ENCODE measurements at regions not wholly inside any gene's neighbourhood (a gene's known extent, or its start where the extent isn't known, plus 50 kb on each side); places are given as distances from the start of the nearest gene placed in this dataset.

- TF ChIP-seq ZNF70 (CRISPR knock-in tag; IDR thresholded peaks at IDR 0.05) (no peak), BACH2 (CRISPR knock-in tag; IDR thresholded peaks at IDR 0.05; ENCODE audit: borderline replicate concordance) (no peak), PPARA (CRISPR knock-in tag; IDR thresholded peaks at IDR 0.05; ENCODE audit: borderline replicate concordance) (no peak), ZC3H10 (CRISPR knock-in tag; IDR thresholded peaks at IDR 0.05) (no peak), ZNF565 (CRISPR knock-in tag; conservative IDR thresholded peaks at IDR 0.05; ENCODE audit: low read depth) (no peak), ISL1 (CRISPR knock-in tag; IDR thresholded peaks at IDR 0.05) (no peak), ZFP30 (CRISPR knock-in tag; IDR thresholded peaks at IDR 0.05) (no peak), ESRRG (CRISPR knock-in tag; IDR thresholded peaks at IDR 0.05) (no peak), RARB (CRISPR knock-in tag; IDR thresholded peaks at IDR 0.05) (no peak), SNAI2 (CRISPR knock-in tag; IDR thresholded peaks at IDR 0.05) (no peak), GLIS3 (CRISPR knock-in tag; IDR thresholded peaks at IDR 0.05) (no peak), CSDC2 (CRISPR knock-in tag; IDR thresholded peaks at IDR 0.05) (no peak), ARNTL (CRISPR knock-in tag; IDR thresholded peaks at IDR 0.05; ENCODE audit: borderline replicate concordance, low read depth) (no peak), ZFP3 (CRISPR knock-in tag; IDR thresholded peaks at IDR 0.05) (no peak), PATZ1 (CRISPR knock-in tag; IDR thresholded peaks at IDR 0.05; ENCODE audit: borderline replicate concordance) (no peak)
- TF ChIP-seq, protein P1, sequence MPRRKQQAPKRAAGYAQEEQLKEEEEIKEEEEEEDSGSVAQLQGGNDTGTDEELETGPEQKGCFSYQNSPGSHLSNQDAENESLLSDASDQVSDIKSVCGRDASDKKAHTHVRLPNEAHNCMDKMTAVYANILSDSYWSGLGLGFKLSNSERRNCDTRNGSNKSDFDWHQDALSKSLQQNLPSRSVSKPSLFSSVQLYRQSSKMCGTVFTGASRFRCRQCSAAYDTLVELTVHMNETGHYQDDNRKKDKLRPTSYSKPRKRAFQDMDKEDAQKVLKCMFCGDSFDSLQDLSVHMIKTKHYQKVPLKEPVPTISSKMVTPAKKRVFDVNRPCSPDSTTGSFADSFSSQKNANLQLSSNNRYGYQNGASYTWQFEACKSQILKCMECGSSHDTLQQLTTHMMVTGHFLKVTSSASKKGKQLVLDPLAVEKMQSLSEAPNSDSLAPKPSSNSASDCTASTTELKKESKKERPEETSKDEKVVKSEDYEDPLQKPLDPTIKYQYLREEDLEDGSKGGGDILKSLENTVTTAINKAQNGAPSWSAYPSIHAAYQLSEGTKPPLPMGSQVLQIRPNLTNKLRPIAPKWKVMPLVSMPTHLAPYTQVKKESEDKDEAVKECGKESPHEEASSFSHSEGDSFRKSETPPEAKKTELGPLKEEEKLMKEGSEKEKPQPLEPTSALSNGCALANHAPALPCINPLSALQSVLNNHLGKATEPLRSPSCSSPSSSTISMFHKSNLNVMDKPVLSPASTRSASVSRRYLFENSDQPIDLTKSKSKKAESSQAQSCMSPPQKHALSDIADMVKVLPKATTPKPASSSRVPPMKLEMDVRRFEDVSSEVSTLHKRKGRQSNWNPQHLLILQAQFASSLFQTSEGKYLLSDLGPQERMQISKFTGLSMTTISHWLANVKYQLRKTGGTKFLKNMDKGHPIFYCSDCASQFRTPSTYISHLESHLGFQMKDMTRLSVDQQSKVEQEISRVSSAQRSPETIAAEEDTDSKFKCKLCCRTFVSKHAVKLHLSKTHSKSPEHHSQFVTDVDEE (CRISPR knock-in tag; IDR thresholded peaks at IDR 0.05), result no peak
- no peak for ATAC-seq
These were observed 935.7 kb downstream of the BRD1 start for GRCh38 chr22:48891688-48892577.

- TF ChIP-seq CSDC2 (CRISPR knock-in tag; IDR thresholded peaks at IDR 0.05), result no peak
- no peak for TF ChIP-seq TOX (CRISPR knock-in tag; IDR thresholded peaks at IDR 0.05; ENCODE audit: borderline replicate concordance)
- no peak for TF ChIP-seq ZFP3 (CRISPR knock-in tag; IDR thresholded peaks at IDR 0.05)
- no peak for TF ChIP-seq ZFP30 (CRISPR knock-in tag; IDR thresholded peaks at IDR 0.05)
- TF ChIP-seq ARNTL (CRISPR knock-in tag; IDR thresholded peaks at IDR 0.05; ENCODE audit: borderline replicate concordance, low read depth), result no peak
- TF ChIP-seq ZC3H10 (CRISPR knock-in tag; IDR thresholded peaks at IDR 0.05), result no peak
- no peak for TF ChIP-seq ISL1 (CRISPR knock-in tag; IDR thresholded peaks at IDR 0.05)
- TF ChIP-seq GLIS3 (CRISPR knock-in tag; IDR thresholded peaks at IDR 0.05), result no peak
- no peak for TF ChIP-seq PPARA (CRISPR knock-in tag; IDR thresholded peaks at IDR 0.05; ENCODE audit: borderline replicate concordance)
- TF ChIP-seq CSRNP3 (CRISPR knock-in tag; IDR thresholded peaks at IDR 0.05), result no peak
- no peak for ATAC-seq
These were observed 936.7 kb downstream of the BRD1 start for GRCh38 chr22:48890693-48891554.

DNA sequence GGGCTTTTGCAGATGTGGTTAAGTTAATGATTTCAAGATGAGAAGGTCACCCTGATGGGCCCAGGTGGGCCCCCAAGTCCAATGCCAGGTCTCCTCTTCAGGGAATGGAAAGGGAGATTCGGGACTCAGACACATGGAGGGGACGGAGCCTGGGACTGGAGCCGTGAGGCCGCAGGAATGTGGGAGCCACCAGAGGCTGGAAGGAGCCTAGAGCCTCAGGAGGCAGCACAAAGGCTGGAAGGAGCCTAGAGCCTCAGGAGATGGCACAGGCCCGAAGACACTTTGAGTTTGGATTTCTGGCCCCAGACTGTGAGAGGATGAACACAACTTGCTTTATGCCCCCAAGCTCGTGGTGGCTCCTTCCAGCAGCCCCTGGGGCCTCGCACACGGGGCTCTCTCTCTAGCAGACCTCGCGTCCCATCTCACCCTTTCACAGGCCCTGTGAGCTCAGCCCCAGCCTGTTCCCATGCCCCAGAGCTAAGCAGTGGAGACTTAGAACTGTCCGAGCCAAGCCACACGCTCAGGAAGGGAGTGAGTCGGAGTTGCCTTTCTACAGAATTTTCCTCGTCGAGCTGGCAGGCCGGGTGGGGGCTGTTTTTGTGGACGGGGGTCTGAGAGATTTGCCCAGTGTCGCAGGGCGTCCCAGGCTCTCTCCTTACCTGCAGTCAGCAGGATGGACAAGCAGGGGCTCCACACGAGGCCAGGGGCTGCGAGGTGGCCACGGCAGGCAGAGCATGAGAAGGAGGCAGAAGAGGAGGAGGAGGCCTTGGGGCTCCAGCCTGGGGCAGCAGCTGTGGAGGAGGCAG lies 937.6 kb downstream of the BRD1 start:
- no peak for TF ChIP-seq ZFP30 (CRISPR knock-in tag; IDR thresholded peaks at IDR 0.05)
- no peak for TF ChIP-seq OSR1 (CRISPR knock-in tag; IDR thresholded peaks at IDR 0.05)
- TF ChIP-seq ARNTL (CRISPR knock-in tag; IDR thresholded peaks at IDR 0.05; ENCODE audit: borderline replicate concordance, low read depth), result no peak
- TF ChIP-seq PATZ1 (CRISPR knock-in tag; IDR thresholded peaks at IDR 0.05; ENCODE audit: borderline replicate concordance), result no peak
- TF ChIP-seq ZNF70 (CRISPR knock-in tag; IDR thresholded peaks at IDR 0.05), result no peak
- no peak for TF ChIP-seq CSRNP3 (CRISPR knock-in tag; IDR thresholded peaks at IDR 0.05)
- TF ChIP-seq, protein P1 (CRISPR knock-in tag; IDR thresholded peaks at IDR 0.05), result no peak
- TF ChIP-seq PPARA (CRISPR knock-in tag; IDR thresholded peaks at IDR 0.05; ENCODE audit: borderline replicate concordance), result no peak
- TF ChIP-seq ZNF565 (CRISPR knock-in tag; conservative IDR thresholded peaks at IDR 0.05; ENCODE audit: low read depth), result no peak
- ATAC-seq, result no peak

All from SK-N-SH treated with all-trans-retinoic acid at 6 μM for 48 hours (cell line).